ENCODE measurements at regions not wholly inside any gene's neighbourhood (a gene's known extent, or its start where the extent isn't known, plus 50 kb on each side); places are given as distances from the start of the nearest gene placed in this dataset.
"Not testable (repeated sequence)": the region's sequence is repeated elsewhere in the genome, so short reads cannot be mapped to it uniquely, and the experiment has no call there.

GRCh38 chr1:120972863-120973262, 83.3 kb downstream of the PPIAL4A start:
- not testable (repeated sequence) for TF ChIP-seq CTCF (IDR thresholded peaks at IDR 0.05 in 8 of 11, conservative IDR thresholded peaks at IDR 0.05 in 3 of 11); POLR2A (IDR thresholded peaks at IDR 0.05)
